ENCODE measurements at regions not wholly inside any gene's neighbourhood (a gene's known extent, or its start where the extent isn't known, plus 50 kb on each side); places are given as distances from the start of the nearest gene placed in this dataset.

DNA sequence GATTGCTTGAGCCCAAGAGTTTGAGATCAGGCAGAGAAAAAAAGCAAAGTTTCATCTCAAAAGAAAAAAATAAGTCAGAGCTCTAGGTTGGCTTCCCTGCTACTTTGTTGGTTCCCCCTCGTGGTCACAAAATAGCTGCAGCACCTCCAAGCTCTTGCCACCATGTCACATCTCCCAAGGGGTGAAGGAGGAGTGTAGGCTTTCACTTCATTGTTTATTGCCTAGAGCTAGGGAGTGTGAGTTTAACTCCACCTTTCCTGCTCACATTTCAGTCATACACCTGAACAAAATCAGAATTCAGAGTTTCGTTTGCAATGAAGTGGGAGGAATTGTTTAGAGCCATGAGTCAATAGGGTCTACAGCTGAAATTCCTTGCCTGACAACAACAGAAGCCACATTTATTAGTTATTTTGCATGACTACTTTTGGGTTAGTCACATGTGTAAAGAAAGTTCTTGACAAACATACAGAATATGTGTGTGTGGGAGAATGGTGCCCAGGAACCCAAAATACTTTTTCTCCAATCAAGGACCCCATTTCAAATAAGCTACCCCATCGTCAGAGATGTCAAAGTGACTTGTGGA lies 56.2 kb upstream of the UFL1 start:
- DNase-seq, result no peak

- DNase-seq, result peak in 1 of 2 donors; percentile 13
Observed at GRCh38 chr6:96466147-96466863, 55.3 kb upstream of the UFL1 start.

DNA sequence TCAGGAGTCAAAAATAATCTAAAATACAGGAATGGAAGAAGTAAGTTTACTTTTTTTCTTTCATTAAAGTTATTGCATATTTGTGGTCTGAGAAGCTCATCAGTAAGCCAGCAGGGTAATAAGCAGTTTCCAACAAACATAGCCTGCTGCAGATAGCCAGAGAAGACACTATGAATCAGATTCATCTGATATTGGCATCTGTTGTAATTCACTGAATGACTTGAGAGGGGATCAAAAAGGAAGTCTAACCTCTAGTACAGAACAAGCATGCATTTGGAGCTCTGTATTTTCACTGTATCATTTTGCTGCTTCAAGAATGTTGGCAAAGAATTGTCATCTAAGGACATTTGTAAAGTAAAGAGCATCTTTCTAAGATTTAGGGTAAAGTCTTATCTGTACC lies 53.8 kb upstream of the UFL1 start:
- no peak for DNase-seq

DNA sequence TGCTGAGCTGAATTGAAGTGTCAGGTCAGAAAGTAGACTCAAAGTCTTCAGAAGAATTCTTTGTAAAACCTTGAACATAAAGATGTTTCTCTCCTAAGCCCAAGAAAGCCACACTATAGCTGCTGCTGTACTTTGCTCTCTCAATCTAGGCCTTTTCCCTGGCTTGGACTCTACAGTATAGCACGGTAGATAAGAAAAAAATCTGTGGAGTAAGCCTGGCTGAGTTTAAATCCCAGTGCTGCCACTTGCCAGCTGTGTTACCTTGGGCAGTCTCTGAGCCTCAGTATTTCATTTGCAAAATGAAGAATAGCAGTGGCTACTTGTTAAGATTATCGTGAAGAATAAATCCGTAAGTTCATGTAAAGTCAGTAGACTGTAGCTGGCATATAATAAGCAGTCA lies 53.3 kb upstream of the UFL1 start:
- DNase-seq, result no peak

DNA sequence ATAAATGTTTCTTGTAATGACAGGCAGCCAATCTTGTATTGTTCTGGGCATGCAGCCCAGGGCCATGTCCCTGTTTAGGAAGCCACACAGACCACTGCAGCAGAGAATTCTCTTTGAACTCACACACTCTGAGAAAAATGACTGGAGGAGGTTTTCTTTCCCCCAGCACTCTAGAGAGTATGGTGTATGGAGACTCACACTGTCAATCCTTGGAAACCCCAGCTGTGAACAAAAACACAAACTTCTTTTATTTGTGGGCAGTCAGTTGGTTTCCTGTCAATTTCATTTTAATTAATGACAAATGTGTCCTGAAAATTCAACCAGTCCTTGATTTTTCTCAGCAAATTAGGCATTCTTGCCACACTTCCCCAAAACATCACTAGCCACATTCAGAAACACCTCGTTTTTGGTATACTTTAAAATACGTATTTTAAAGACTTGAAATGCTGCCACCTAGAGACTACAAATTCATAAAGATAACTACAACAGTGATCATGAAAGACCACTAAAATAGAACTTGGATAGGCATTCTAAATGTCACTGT lies 52.9 kb upstream of the UFL1 start:
- DNase-seq, result peak in 1 of 2 donors; percentile 11

DNA sequence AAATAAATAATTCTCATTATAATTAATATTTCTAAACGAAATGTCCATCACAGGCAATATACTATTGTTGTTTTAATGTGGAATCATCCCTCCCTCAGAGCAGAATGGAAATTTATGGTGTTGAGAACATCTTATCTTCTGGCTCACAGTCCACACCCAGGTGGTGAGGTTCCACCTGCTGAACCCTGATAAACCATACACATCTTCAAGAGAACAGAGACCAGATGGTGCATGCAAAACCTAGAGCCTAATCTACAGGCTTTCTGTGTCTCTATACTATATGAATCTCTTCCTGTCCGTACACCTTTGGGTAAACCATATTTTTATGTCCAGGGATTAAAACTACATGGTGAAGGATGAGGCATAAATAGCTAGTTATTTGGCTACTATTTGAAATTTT lies 52.3 kb upstream of the UFL1 start:
- DNase-seq, result no peak

DNA sequence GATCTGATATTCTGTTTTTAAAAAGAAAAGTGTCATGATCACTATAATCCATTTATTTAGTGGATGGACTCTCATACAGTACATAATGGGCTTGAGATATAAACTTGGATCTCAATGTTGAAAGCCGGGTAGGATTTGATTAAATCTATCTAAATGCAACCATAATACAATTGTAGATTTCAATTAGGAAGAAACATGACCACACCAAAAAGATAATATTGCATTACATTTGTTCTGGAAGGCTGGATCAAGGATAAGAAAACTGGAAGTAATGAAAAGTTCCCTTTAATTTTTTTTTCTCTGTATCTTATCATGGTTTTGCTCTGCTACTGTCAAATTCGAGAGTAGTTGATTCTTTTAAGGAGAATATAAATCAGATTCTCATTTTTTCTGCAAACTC lies 51.3 kb upstream of the UFL1 start:
- no peak for DNase-seq
